Endothelial cell of umbilical vein (primary cell): ENCODE measurements at regions not wholly inside any gene's neighbourhood (a gene's known extent, or its start where the extent isn't known, plus 50 kb on each side); places are given as distances from the start of the nearest gene placed in this dataset.

Experiments used
- BruUV-seq: library from RNA; stranded (reverse); fragments of 400-500 nt; replicated peaks from 2 replicates; lab custom pipeline; 2021; lab: Mats Ljungman, UMichigan
- CTCF ChIA-PET: fragments of 300-600, 350-600 bp; sonication (Branson Sonifier 250); formaldehyde crosslinking; loops from one replicate; lab custom pipeline; 2021; ENCODE audit warnings: antibody characterized with exemption, inconsistent platforms; lab: Charles Lee
- POLR2A ChIA-PET: fragments of 300-600, 350-600 bp; sonication (Branson Sonifier 250); formaldehyde crosslinking; loops from one replicate; lab custom pipeline; 2021; ENCODE audit warnings: antibody characterized with exemption, inconsistent platforms; lab: Charles Lee
- DNase-seq: peaks from one replicate; pipeline ENCODE4 v3.0.0-alpha.2; 2011; ENCODE audit warnings: low read depth, low spot score
- FAIRE-seq: peaks from 2 replicates; lab custom pipeline; 2011; peaks lifted over from hg19 to GRCh38; lab: Jason Lieb, UNC
- H2AFZ ChIP-seq: 2 replicates; pipeline ENCODE4 v1.6.0; 2012; ENCODE audit warnings: low read depth, low read length, control low read depth, inconsistent platforms
- H3K27ac ChIP-seq: 2 replicates; pipeline ENCODE4 v1.5.1; 2011; ENCODE audit warnings: low read depth, mild to moderate bottlenecking, control low read depth, low read length, moderate library complexity; ENCODE audit not compliant: insufficient read depth
- H3K27me3 ChIP-seq, 2 experiments: 2 replicates each; pipeline versions ENCODE4 v1.6.0 to v1.6.1; 2011; ENCODE audit warnings: low read length in 2 of 2, mixed read lengths in 1 of 2; ENCODE audit not compliant: control insufficient read depth in 2 of 2, insufficient read depth in 2 of 2
- H3K36me3 ChIP-seq, 2 experiments: 2 replicates in 1 of 2; 3 replicates in 1 of 2; pipeline ENCODE4 v1.5.1; 2011; ENCODE audit warnings: low read length in 2 of 2, mild to moderate bottlenecking in 1 of 2, moderate library complexity in 1 of 2; ENCODE audit not compliant: control insufficient read depth in 2 of 2, insufficient read depth in 2 of 2; ENCODE audit errors: extremely low read depth in 1 of 2
- H3K4me1 ChIP-seq: 3 replicates; pipeline ENCODE4 v1.5.1; 2011; ENCODE audit warnings: mild to moderate bottlenecking, low read length; ENCODE audit not compliant: control insufficient read depth, insufficient read depth; ENCODE audit errors: extremely low read depth
- H3K4me2 ChIP-seq: 2 replicates; pipeline ENCODE4 v1.6.1; 2011; ENCODE audit warnings: low read length, control low read depth, mixed read lengths; ENCODE audit not compliant: insufficient read depth
- H3K4me3 ChIP-seq, 3 experiments: fragments of 200-600 bp in 1 of 3; sonication (generic), shearing (Covaris generic) in 1 of 3; replicated peaks in 1 of 3; 2 replicates each; pipeline ENCODE4 v1.5.1; 2011 to 2016; ENCODE audit warnings: control low read depth in 3 of 3, low read length in 3 of 3, mild to moderate bottlenecking in 2 of 3, inconsistent platforms in 1 of 3, low read depth in 1 of 3, moderate library complexity in 1 of 3; ENCODE audit not compliant: insufficient read depth in 1 of 3
- H3K79me2 ChIP-seq: 2 replicates; pipeline ENCODE4 v1.6.0; 2012; ENCODE audit warnings: low read length, inconsistent platforms; ENCODE audit not compliant: control insufficient read depth, insufficient read depth
- H3K9ac ChIP-seq: replicated peaks from 2 replicates; pipeline ENCODE3; 2011; ENCODE audit warnings: low read length, control low read depth; ENCODE audit not compliant: insufficient read depth; ENCODE audit errors: extremely low read depth
- H3K9me1 ChIP-seq: replicated peaks from 3 replicates; pipeline ENCODE4 v1.6.0; 2011; ENCODE audit warnings: mild to moderate bottlenecking, low read length; ENCODE audit not compliant: control insufficient read depth, insufficient read depth; ENCODE audit errors: extremely low read depth
- H3K9me3 ChIP-seq: replicated peaks from 2 replicates; pipeline ENCODE4 v1.5.1; 2012; ENCODE audit warnings: low read length, inconsistent platforms; ENCODE audit not compliant: control insufficient read depth, insufficient read depth
- H4K20me1 ChIP-seq: replicated peaks from 2 replicates; pipeline ENCODE3; 2011; ENCODE audit warnings: mild to moderate bottlenecking, low read length; ENCODE audit not compliant: control insufficient read depth, insufficient read depth; ENCODE audit errors: extremely low read depth
- EZH2 ChIP-seq: IDR thresholded peaks from 2 replicates; pipeline ENCODE4 v1.6.1; 2012; ENCODE audit warnings: borderline replicate concordance, low read depth, mild to moderate bottlenecking, moderate library complexity, low read length, inconsistent platforms; ENCODE audit not compliant: severe bottlenecking
- FOS ChIP-seq: IDR thresholded peaks from 2 replicates; pipeline ENCODE4 v1.6.1; 2011; ENCODE audit warnings: mild to moderate bottlenecking, low read length, moderate library complexity, borderline replicate concordance; ENCODE audit not compliant: insufficient read depth
- GATA2 ChIP-seq: IDR thresholded peaks from 2 replicates; pipeline ENCODE4 v1.7.0; 2011; ENCODE audit warnings: low read depth, mild to moderate bottlenecking, moderate library complexity, mixed read lengths, low read length; ENCODE audit not compliant: insufficient read length, insufficient read depth
- JUN ChIP-seq: IDR thresholded peaks from 2 replicates; pipeline ENCODE4 v1.6.1; 2011; ENCODE audit warnings: borderline replicate concordance, low read depth; ENCODE audit not compliant: insufficient read length, insufficient read depth
- MAX ChIP-seq: IDR thresholded peaks from 2 replicates; pipeline ENCODE4 v1.6.1; 2011; ENCODE audit not compliant: insufficient read depth, insufficient read length
- MYC ChIP-seq: IDR thresholded peaks from one replicate; pipeline ENCODE4 v1.6.1; 2011; ENCODE audit warnings: mild to moderate bottlenecking, low read depth, low read length
- POLR2A ChIP-seq: IDR thresholded peaks from 2 replicates; pipeline ENCODE4 v1.6.1; 2012; ENCODE audit warnings: low read depth, mild to moderate bottlenecking, control low read depth, low read length
- POLR2AphosphoS5 ChIP-seq: IDR thresholded peaks from 2 replicates; pipeline ENCODE4 v1.6.1; 2012; ENCODE audit warnings: low read depth, mild to moderate bottlenecking, control low read depth, low read length, moderate library complexity; ENCODE audit not compliant: insufficient read depth
- dilution Hi-C: fragments of 300-500 bp; cut with MboI; formaldehyde crosslinking; loops from one replicate; pipeline ENCODE4 v1.15.0; 2019; ENCODE audit warnings: low sequenced_read_pairs; ENCODE audit not compliant: extremely low pct_ligation_motif_present
- intact Hi-C: fragments of 100-400 bp; cut with micrococcal nuclease; formaldehyde crosslinking; loops from one replicate; pipeline ENCODE4 v1.10.0; 2022
- TF ChIP-seq, protein P1 (sequence below), 2 donors: IDR thresholded peaks; 1 replicate in 1 of 2; 2 replicates in 1 of 2; pipeline ENCODE4 v1.5.1; 2011; ENCODE audit warnings: low read length in 2 of 2, mild to moderate bottlenecking in 2 of 2, moderate library complexity in 2 of 2, control low read depth in 1 of 2, inconsistent platforms in 1 of 2, low read depth in 1 of 2; ENCODE audit not compliant: insufficient read depth in 1 of 2; ENCODE audit errors: extremely low read depth in 1 of 2

DNA sequence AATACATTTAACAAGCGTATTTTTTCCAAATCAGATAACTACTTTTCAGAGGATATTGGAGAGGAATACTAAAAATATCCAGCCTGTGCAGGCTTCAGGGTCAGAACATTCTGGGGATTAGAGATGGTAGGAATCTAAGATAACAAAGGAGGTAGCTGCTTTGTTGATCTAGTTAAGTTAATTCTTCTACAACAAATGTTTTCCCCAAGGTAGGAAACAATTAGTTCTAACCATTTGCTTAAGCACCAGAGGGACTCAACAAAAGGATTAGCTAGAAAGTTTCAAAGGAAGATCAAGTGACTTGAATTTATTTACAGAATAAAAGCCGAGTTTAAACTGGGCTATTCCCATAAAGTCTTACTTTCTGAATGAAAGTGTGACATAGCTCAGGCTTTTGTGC is 524.2 kb downstream of the TMTC2 start:
- POLR2A ChIA-PET = no interaction called here
- no peaks in the 10 kb centered on the region for H3K9me3 ChIP-seq
- DNase-seq = no peak
- no peaks in the 10 kb centered on the region for H4K20me1 ChIP-seq
- BruUV-seq = no TSS peak
- no peaks in the 10 kb centered on the region for H3K4me1 ChIP-seq
- H3K79me2 ChIP-seq = no peaks in the 10 kb centered on the region
- no peaks in the 10 kb centered on the region for H3K9me1 ChIP-seq
- CTCF ChIA-PET = interaction anchor here (1.6 kb wide), 1 partner anchor 17 kb away, joined by 4 read pairs; no protein-coding TSS in a partner anchor
- no peaks in the 10 kb centered on the region for H3K27me3 ChIP-seq
- H2AFZ ChIP-seq = no peak overlapping the region
- dilution Hi-C loops (no loop called here), intact Hi-C loops (no loop called here)
- H3K27ac ChIP-seq = no peak overlapping the region
- no peaks in the 10 kb centered on the region for H3K36me3 ChIP-seq
- no peak overlapping the region for H3K4me3 ChIP-seq
- no peak for FAIRE-seq
- H3K4me2 ChIP-seq = no peak overlapping the region
- no peak overlapping the region for H3K9ac ChIP-seq
- TF ChIP-seq JUN = no peak
- no peak for TF ChIP-seq MAX
- no peak for TF ChIP-seq MYC
- TF ChIP-seq POLR2A = no peak
- TF ChIP-seq FOS = no peak
- no peak for TF ChIP-seq EZH2
- TF ChIP-seq, protein P1, sequence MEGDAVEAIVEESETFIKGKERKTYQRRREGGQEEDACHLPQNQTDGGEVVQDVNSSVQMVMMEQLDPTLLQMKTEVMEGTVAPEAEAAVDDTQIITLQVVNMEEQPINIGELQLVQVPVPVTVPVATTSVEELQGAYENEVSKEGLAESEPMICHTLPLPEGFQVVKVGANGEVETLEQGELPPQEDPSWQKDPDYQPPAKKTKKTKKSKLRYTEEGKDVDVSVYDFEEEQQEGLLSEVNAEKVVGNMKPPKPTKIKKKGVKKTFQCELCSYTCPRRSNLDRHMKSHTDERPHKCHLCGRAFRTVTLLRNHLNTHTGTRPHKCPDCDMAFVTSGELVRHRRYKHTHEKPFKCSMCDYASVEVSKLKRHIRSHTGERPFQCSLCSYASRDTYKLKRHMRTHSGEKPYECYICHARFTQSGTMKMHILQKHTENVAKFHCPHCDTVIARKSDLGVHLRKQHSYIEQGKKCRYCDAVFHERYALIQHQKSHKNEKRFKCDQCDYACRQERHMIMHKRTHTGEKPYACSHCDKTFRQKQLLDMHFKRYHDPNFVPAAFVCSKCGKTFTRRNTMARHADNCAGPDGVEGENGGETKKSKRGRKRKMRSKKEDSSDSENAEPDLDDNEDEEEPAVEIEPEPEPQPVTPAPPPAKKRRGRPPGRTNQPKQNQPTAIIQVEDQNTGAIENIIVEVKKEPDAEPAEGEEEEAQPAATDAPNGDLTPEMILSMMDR (IDR thresholded peaks at IDR 0.05; ENCODE audit: extremely low read depth in 1 of 2, insufficient read depth in 1 of 2, low read depth in 1 of 2, low read length in 2 of 2) = no peak
- no peak for TF ChIP-seq GATA2
- no peak for TF ChIP-seq POLR2AphosphoS5
